Ureter (tissue), 1 donor: ENCODE measurements at regions not wholly inside any gene's neighbourhood (a gene's known extent, or its start where the extent isn't known, plus 50 kb on each side); places are given as distances from the start of the nearest gene placed in this dataset.

Experiments used
- DNase-seq: peaks from one replicate; pipeline ENCODE4 v3.0.0-alpha.2; 2020; ENCODE audit warnings: low spot score
- donor health status: DM: yes; HTN: yes; CAD: no.

GRCh38 chr7:40944981-40945585 is 757.8 kb downstream of the INHBA start:
- no peak for DNase-seq

GRCh38 chr7:40937879-40938278 is 765.0 kb downstream of the INHBA start:
- no peak for DNase-seq

DNA sequence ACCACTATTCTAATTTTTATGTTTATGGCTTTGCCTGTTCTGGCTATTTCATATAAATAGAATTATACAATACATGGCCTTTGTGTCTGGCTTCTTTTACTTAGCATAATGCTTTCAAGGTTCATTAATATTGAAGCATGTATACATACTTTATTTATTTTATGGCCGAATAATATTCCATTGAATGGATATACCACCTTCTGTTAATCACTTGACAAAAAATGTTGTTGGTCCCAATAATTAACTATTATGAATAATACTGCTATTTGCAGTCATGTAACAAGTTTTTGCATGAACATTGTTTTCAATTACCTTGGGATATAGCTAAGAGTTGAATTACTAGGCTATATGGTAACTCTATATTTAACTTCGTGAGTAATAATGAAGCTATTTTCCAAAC is 767.5 kb downstream of the INHBA start:
- no peak for DNase-seq

- no peak for DNase-seq
Observed at GRCh38 chr7:40923626-40924025, 779.3 kb downstream of the INHBA start.

DNA sequence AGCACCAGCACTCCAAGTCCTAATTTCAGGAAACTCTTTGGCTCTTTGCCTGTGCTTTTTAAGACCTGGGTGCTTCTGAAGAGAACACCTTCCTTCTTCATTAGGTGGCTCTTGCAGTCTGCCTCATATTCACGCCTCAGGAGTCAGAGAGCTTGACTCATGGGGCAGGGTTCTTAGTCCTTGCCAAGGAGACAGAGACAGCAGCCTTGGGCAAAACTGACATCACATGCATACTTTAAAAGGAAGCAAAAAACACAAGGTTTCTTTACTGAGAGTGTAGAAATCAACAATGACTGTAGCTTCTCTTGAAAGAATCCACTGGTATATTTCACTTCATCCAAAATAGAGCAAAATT is 780.6 kb downstream of the INHBA start:
- DNase-seq = no peak

DNA sequence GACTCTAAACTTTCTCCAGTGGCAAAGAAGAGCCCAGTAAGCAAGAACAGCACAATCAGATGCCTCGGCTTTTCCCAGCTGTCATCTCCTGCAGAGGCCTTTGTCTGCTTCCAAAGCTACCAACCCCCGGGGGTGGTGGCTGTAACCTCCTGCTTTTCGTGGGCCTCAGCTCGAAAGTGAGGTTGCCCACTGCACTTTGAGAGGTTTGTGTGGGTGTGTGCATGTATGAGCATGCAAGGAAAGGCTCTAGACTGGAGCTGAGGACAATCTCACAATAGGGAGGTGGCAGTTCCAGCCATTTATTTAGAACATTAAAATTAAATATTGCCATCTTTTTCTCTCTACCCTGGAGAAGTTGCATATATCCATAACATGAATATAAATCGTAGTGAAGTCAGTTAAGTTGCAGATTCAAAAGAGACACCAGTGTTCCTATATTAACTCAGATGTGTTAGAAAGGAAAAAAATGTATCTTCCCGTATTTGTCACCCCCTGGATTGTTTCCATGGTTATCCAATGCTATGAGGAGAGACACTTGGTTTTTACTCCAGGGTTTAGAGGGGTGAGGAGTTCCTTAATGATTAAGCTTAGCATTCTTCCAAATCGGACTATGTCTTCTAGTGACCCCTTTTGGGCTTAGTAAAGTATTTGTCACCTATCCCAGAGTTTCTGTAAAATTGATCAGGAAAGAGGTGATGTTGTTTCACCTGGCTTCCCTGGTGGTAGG is 781.1 kb downstream of the INHBA start:
- DNase-seq = no peak

DNA sequence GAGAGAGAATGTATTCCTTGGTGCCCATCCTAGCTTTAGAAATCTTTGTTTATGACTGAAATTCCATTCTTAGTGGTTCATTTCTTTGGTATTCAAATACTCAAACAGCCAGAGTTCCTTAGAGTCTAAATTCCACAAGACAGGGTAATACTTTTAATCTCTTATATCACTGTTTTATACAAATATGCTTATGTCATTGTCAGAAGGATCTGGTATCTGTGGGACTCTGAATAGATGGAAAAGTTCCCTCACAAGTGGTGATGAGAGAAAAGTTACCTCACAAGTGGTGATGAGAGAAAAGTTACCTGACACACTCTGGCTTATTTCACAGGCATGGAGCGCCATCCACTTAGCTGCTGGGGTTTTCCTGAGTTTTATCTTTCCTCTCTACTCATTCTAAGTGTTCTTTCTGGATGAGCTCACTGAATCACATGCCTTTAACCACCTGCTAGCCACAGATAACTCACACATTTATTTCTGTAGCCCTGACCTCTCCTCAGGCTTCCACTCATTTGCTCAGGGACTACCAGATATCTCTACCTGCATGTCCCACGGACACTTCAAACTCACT is 784.0 kb downstream of the SUGCT start:
- no peak for DNase-seq

DNA sequence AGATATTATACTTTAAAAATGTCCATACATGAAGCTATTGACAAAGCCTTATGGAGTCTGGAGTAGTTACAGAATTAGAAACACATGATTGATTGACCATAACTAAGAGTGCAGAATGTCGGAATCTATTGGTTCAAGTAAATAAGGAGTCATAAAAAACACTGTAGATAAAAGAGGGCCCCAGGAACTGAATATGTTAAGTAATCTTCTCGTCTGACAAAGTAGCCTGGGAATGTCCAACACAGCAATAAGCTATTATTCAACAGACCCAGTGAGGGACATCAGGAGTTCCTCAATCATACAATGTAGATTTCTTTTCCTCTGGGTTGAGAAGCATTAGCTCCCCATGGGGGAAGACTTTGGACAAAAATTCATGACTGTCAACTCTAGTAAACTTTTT is 782.0 kb downstream of the SUGCT start:
- no peak for DNase-seq

GRCh38 chr7:40915071-40915470 is 780.3 kb downstream of the SUGCT start:
- DNase-seq = no peak
